SU-DHL-6 (cell line): ENCODE measurements at regions not wholly inside any gene's neighbourhood (a gene's known extent, or its start where the extent isn't known, plus 50 kb on each side); places are given as distances from the start of the nearest gene placed in this dataset.
"Not testable (repeated sequence)": the region's sequence is repeated elsewhere in the genome, so short reads cannot be mapped to it uniquely, and the experiment has no call there.

Source experiments
- H2AFZ ChIP-seq: fragments of 200-600 bp; sonication (generic); 2 replicates; pipeline ENCODE4 v1.6.1; 2014; ENCODE audit warnings: low read depth, mild to moderate bottlenecking, moderate library complexity, mixed read lengths, antibody characterized with exemption, low read length; ENCODE audit not compliant: severe bottlenecking
- H3F3A ChIP-seq: fragments of 200-600 bp; shearing (Covaris generic); 2 replicates; pipeline ENCODE4 v1.6.0; 2016; ENCODE audit warnings: antibody characterized with exemption, mild to moderate bottlenecking; ENCODE audit not compliant: insufficient read depth
- H3K27ac ChIP-seq: fragments of 200-600 bp; sonication (generic); 2 replicates; pipeline ENCODE4 v1.5.1; 2016; ENCODE audit warnings: low read depth, mild to moderate bottlenecking, low read length, moderate library complexity, mixed read lengths
- H3K27me3 ChIP-seq: fragments of 200-600 bp; sonication (generic), shearing (Covaris generic); 2 replicates; pipeline ENCODE4 v1.6.0; 2014; ENCODE audit warnings: mild to moderate bottlenecking, low read length
- H3K36me3 ChIP-seq: fragments of 200-600 bp; sonication (generic); 2 replicates; pipeline ENCODE4 v1.6.1; 2014; ENCODE audit warnings: mild to moderate bottlenecking, low read length, mixed read lengths
- H3K4me2 ChIP-seq: fragments of 300-600, 200-600 bp; shearing (Covaris generic), sonication (generic); 2 replicates; pipeline ENCODE4 v1.6.0; 2014; ENCODE audit warnings: low read length, low read depth, mild to moderate bottlenecking; ENCODE audit not compliant: poor library complexity, severe bottlenecking
- H3K4me3 ChIP-seq: fragments of 200-600 bp; sonication (generic); 2 replicates; pipeline ENCODE4 v1.5.1; 2014; ENCODE audit warnings: antibody characterized with exemption, low read length, mild to moderate bottlenecking, mixed read lengths; ENCODE audit not compliant: insufficient read depth, poor library complexity, severe bottlenecking
- H3K79me2 ChIP-seq: fragments of 200-600 bp; sonication (generic); 2 replicates; pipeline ENCODE4 v1.6.1; 2014; ENCODE audit warnings: mild to moderate bottlenecking, low read length, moderate library complexity; ENCODE audit not compliant: insufficient read depth
- H3K9ac ChIP-seq: fragments of 200-600 bp; sonication (generic); 2 replicates; pipeline ENCODE4 v1.7.0; 2014; ENCODE audit warnings: mild to moderate bottlenecking, low read length
- H3K9me2 ChIP-seq: fragments of 200-600 bp; sonication (generic); replicated peaks from 2 replicates; pipeline ENCODE4 v1.6.1; 2014; ENCODE audit warnings: low read length; ENCODE audit not compliant: insufficient read depth
- H3K9me3 ChIP-seq: fragments of 200-600 bp; sonication (generic); 2 replicates; pipeline ENCODE4 v1.6.1; 2014; ENCODE audit warnings: low read length, mixed read lengths; ENCODE audit not compliant: insufficient read depth
- H4K20me1 ChIP-seq: fragments of 200-600 bp; sonication (generic); 2 replicates; pipeline ENCODE4 v1.6.1; 2014; ENCODE audit warnings: low read depth, mild to moderate bottlenecking, antibody characterized with exemption, low read length, moderate library complexity, mixed read lengths

- H3K4me2 ChIP-seq, H3K9me3 ChIP-seq, H2AFZ ChIP-seq, H3K27ac ChIP-seq, H4K20me1 ChIP-seq, H3K9me2 ChIP-seq, H3K79me2 ChIP-seq, H3K9ac ChIP-seq, H3F3A ChIP-seq, H3K36me3 ChIP-seq, H3K4me3 ChIP-seq, H3K27me3 ChIP-seq: not testable (repeated sequence)
These were observed 66.3 kb downstream of the FAM72C start for GRCh38 chr1:143905214-143906179.

- not testable (repeated sequence) for H3K9me2 ChIP-seq, H3K36me3 ChIP-seq, H4K20me1 ChIP-seq, H3K4me2 ChIP-seq, H3K27ac ChIP-seq, H3K9ac ChIP-seq, H2AFZ ChIP-seq, H3F3A ChIP-seq, H3K79me2 ChIP-seq, H3K9me3 ChIP-seq, H3K27me3 ChIP-seq, H3K4me3 ChIP-seq
These were observed 67.2 kb downstream of the FAM72C start for GRCh38 chr1:143904622-143904979.

- H3F3A ChIP-seq, H4K20me1 ChIP-seq, H2AFZ ChIP-seq, H3K4me3 ChIP-seq, H3K27me3 ChIP-seq, H3K27ac ChIP-seq, H3K9me2 ChIP-seq, H3K36me3 ChIP-seq, H3K9ac ChIP-seq, H3K9me3 ChIP-seq, H3K79me2 ChIP-seq, H3K4me2 ChIP-seq: not testable (repeated sequence)
These were observed 67.7 kb downstream of the FAM72C start for GRCh38 chr1:143903899-143904621.

GRCh38 chr1:143896377-143896776 is 75.4 kb downstream of the FAM72C start:
- not testable (repeated sequence) for H3K9me2 ChIP-seq, H3K9ac ChIP-seq, H3K79me2 ChIP-seq, H3K27me3 ChIP-seq, H4K20me1 ChIP-seq, H3K4me2 ChIP-seq, H3F3A ChIP-seq, H3K36me3 ChIP-seq, H3K4me3 ChIP-seq, H2AFZ ChIP-seq, H3K27ac ChIP-seq, H3K9me3 ChIP-seq

GRCh38 chr1:143884932-143885574 is 86.7 kb downstream of the FAM72C start:
- not testable (repeated sequence) for H3K36me3 ChIP-seq, H4K20me1 ChIP-seq, H3K9ac ChIP-seq, H2AFZ ChIP-seq, H3K27me3 ChIP-seq, H3K79me2 ChIP-seq, H3K4me2 ChIP-seq, H3K27ac ChIP-seq, H3K9me3 ChIP-seq, H3K4me3 ChIP-seq, H3K9me2 ChIP-seq, H3F3A ChIP-seq

GRCh38 chr1:143884532-143884931 is 87.3 kb downstream of the FAM72C start:
- H3K9me2 ChIP-seq, H3K9me3 ChIP-seq, H3K4me2 ChIP-seq, H3K27me3 ChIP-seq, H3K36me3 ChIP-seq, H3K4me3 ChIP-seq, H2AFZ ChIP-seq, H4K20me1 ChIP-seq, H3K27ac ChIP-seq, H3K79me2 ChIP-seq, H3K9ac ChIP-seq, H3F3A ChIP-seq: not testable (repeated sequence)

- not testable (repeated sequence) for H3K4me2 ChIP-seq, H3K79me2 ChIP-seq, H3K27ac ChIP-seq
These were observed 91.8 kb downstream of the FAM72C start for GRCh38 chr1:143879757-143880536.

More at GRCh38 chr1:143879757-143880536, 91.8 kb downstream of the FAM72C start:
- not testable (repeated sequence) for H3K36me3 ChIP-seq, H3K9me2 ChIP-seq, H3K27me3 ChIP-seq, H3K9me3 ChIP-seq, H3K4me3 ChIP-seq, H4K20me1 ChIP-seq, H3F3A ChIP-seq, H2AFZ ChIP-seq, H3K9ac ChIP-seq
